ENCODE measurements at regions not wholly inside any gene's neighbourhood (a gene's known extent, or its start where the extent isn't known, plus 50 kb on each side); places are given as distances from the start of the nearest gene placed in this dataset.

- no peaks in the 10 kb centered on the region for H3K36me3 ChIP-seq (ENCODE audit: control insufficient read depth in 1 of 2, insufficient read depth in 2 of 2, low read length in 2 of 2)
- no peak overlapping the region for H3K9ac ChIP-seq (ENCODE audit: low read length)
- no peak overlapping the region for H3K27ac ChIP-seq (ENCODE audit: low read depth, low read length)
- RAD21 ChIA-PET (ENCODE audit: low non-redundant PET in 1 of 2, low total read pairs in 2 of 2, uncharacterized antibody in 2 of 2, unreplicated experiment in 2 of 2): no interaction called here
- no TSS peak for BruUV-seq (replicated peaks)
- ATAC-seq: no peak
- no peak overlapping the region for H2AFZ ChIP-seq (ENCODE audit: low read depth, low read length, poor library complexity, severe bottlenecking)
- no peaks in the 10 kb centered on the region for H3K9me3 ChIP-seq (ENCODE audit: control insufficient read depth in 1 of 2, insufficient read depth in 1 of 2, low read depth in 1 of 2, low read length in 2 of 2)
- no peak for TF ChIP-seq MAX (IDR thresholded peaks at IDR 0.05)
- H3K79me2 ChIP-seq (ENCODE audit: insufficient read depth, low read length): no peaks in the 10 kb centered on the region
- DNase-seq (ENCODE audit: low read depth, low spot score): no peak
- intact Hi-C loops (cut with micrococcal nuclease): no loop called here
- POLR2A ChIA-PET: no interaction called here
- H3K27me3 ChIP-seq (ENCODE audit: insufficient read depth, low read length): no peaks in the 10 kb centered on the region
- H3K4me2 ChIP-seq (ENCODE audit: low read length): no peak overlapping the region
- H3K9me2 ChIP-seq (ENCODE audit: insufficient read depth): no peaks in the 10 kb centered on the region
- CTCF ChIA-PET: no interaction called here
- no peak overlapping the region for H3K4me3 ChIP-seq (replicated peaks in 1 of 2; ENCODE audit: low read depth in 1 of 2, low read length in 2 of 2)
- H4K20me1 ChIP-seq (ENCODE audit: insufficient read depth): no peaks in the 10 kb centered on the region
- no peaks in the 10 kb centered on the region for H3K4me1 ChIP-seq (ENCODE audit: control insufficient read depth in 1 of 2, insufficient read depth in 2 of 2, low read length in 2 of 2)
These were observed 237.9 kb downstream of the NFKBIZ start for GRCh38 chr3:102087236-102087635.

GRCh38 chr3:102089239-102089638 lies 239.9 kb downstream of the NFKBIZ start:
- Histone ChIP-seq H3K4me1 (ENCODE audit: control insufficient read depth in 1 of 2, insufficient read depth in 2 of 2, low read length in 2 of 2) (no peaks in the 10 kb centered on the region), H2AFZ (ENCODE audit: low read depth, low read length, poor library complexity, severe bottlenecking) (no peak overlapping the region), H3K4me3 (replicated peaks in 1 of 2; ENCODE audit: low read depth in 1 of 2, low read length in 2 of 2) (no peak overlapping the region), H3K27ac (ENCODE audit: low read depth, low read length) (no peak overlapping the region), H3K9ac (ENCODE audit: low read length) (no peak overlapping the region), H3K27me3 (ENCODE audit: insufficient read depth, low read length) (no peaks in the 10 kb centered on the region), H4K20me1 (ENCODE audit: insufficient read depth) (no peaks in the 10 kb centered on the region), H3K9me2 (ENCODE audit: insufficient read depth) (no peaks in the 10 kb centered on the region), H3K79me2 (ENCODE audit: insufficient read depth, low read length) (no peaks in the 10 kb centered on the region), H3K4me2 (ENCODE audit: low read length) (no peak overlapping the region), H3K9me3 (ENCODE audit: control insufficient read depth in 1 of 2, insufficient read depth in 1 of 2, low read depth in 1 of 2, low read length in 2 of 2) (no peaks in the 10 kb centered on the region), H3K36me3 (ENCODE audit: control insufficient read depth in 1 of 2, insufficient read depth in 2 of 2, low read length in 2 of 2) (no peaks in the 10 kb centered on the region)
- DNase-seq (ENCODE audit: low read depth, low spot score): no peak
- no TSS peak for BruUV-seq (replicated peaks)
- intact Hi-C loops (cut with micrococcal nuclease): no loop called here
- POLR2A ChIA-PET: no interaction called here
- ATAC-seq: no peak
- RAD21 ChIA-PET (ENCODE audit: low non-redundant PET in 1 of 2, low total read pairs in 2 of 2, uncharacterized antibody in 2 of 2, unreplicated experiment in 2 of 2): no interaction called here
- no peak for TF ChIP-seq SRF (IDR thresholded peaks at IDR 0.05; ENCODE audit: low read depth)
- TF ChIP-seq YY1 (IDR thresholded peaks at IDR 0.05; ENCODE audit: extremely low read depth, insufficient replicate concordance, low read depth, low read length): no peak
- TF ChIP-seq ZBTB33 (IDR thresholded peaks at IDR 0.05; ENCODE audit: extremely low read depth, insufficient replicate concordance, low read length): no peak
- no peak for TF ChIP-seq EZH2 (IDR thresholded peaks at IDR 0.05)
- no peak for TF ChIP-seq POLR2AphosphoS5 (IDR thresholded peaks at IDR 0.05; ENCODE audit: low read depth, low read length)
- TF ChIP-seq ZNF274 (IDR thresholded peaks at IDR 0.05; ENCODE audit: low read depth, low read length): no peak
- no peak for TF ChIP-seq TCF7L2 (IDR thresholded peaks at IDR 0.05; ENCODE audit: borderline replicate concordance, extremely low read depth, insufficient read depth, insufficient read length)
- TF ChIP-seq ELF1 (IDR thresholded peaks at IDR 0.05; ENCODE audit: borderline replicate concordance, low read depth): no peak
- no peak for TF ChIP-seq REST (IDR thresholded peaks at IDR 0.05; ENCODE audit: low read depth)
- TF ChIP-seq ZFX (IDR thresholded peaks at IDR 0.05): no peak
- TF ChIP-seq CEBPB (IDR thresholded peaks at IDR 0.05; ENCODE audit: low read depth): no peak
- TF ChIP-seq CBX3 (IDR thresholded peaks at IDR 0.05; ENCODE audit: low read depth): no peak
- no peak for TF ChIP-seq JUND (IDR thresholded peaks at IDR 0.05)
- CTCF ChIA-PET: no interaction called here

Measured in HCT116 (cell line).